Heart right ventricle (tissue), 16 donors: ENCODE measurements at regions not wholly inside any gene's neighbourhood (a gene's known extent, or its start where the extent isn't known, plus 50 kb on each side); places are given as distances from the start of the nearest gene placed in this dataset.

ENCODE experiments used
- ATAC-seq, 8 donors: fragments of 200-7000 bp; cut with Tn5 transposase; one replicate each; pipeline ENCODE4 v1.9.1; 2020; ENCODE audit warnings: mild to moderate bottlenecking in 8 of 8, moderate library complexity in 8 of 8, moderate number of reproducible peaks in 1 of 8
- DNase-seq, 2 donors: peaks; one replicate each; pipeline ENCODE4 v3.0.0-alpha.2; 2020
- H3K27ac ChIP-seq, 10 donors: fragments of 200-600 bp; sonication (generic) in 2 of 10; one replicate each; pipeline versions ENCODE4 v1.5.0 to v1.8.0; 2020 to 2022; ENCODE audit warnings: mild to moderate bottlenecking in 3 of 10
- H3K27me3 ChIP-seq, 7 donors: fragments of 200-600 bp; one replicate each; pipeline ENCODE4 v1.8.0; 2021 to 2022; ENCODE audit warnings: mild to moderate bottlenecking in 2 of 7
- H3K36me3 ChIP-seq, 9 donors: fragments of 200-600 bp; sonication (generic) in 1 of 9; one replicate each; pipeline versions ENCODE4 v1.5.0 to v1.8.0; 2020 to 2022; ENCODE audit warnings: mild to moderate bottlenecking in 2 of 9
- H3K4me1 ChIP-seq, 9 donors: fragments of 200-600 bp; sonication (generic) in 1 of 9; one replicate each; pipeline versions ENCODE4 v1.5.0 to v1.8.0; 2020 to 2022; ENCODE audit warnings: mild to moderate bottlenecking in 4 of 9
- H3K4me3 ChIP-seq, 10 donors: fragments of 200-600 bp; sonication (generic) in 2 of 10; one replicate each; pipeline versions ENCODE4 v1.5.0 to v1.8.0; 2020 to 2022; ENCODE audit warnings: mild to moderate bottlenecking in 7 of 10, moderate library complexity in 2 of 10
- H3K9me3 ChIP-seq, 11 donors: fragments of 200-600 bp in 10 of 11; sonication (generic) in 2 of 11; one replicate each; pipeline versions ENCODE4 v1.5.0 to v1.8.0; 2013 to 2022; ENCODE audit warnings: mild to moderate bottlenecking in 2 of 11, control low read depth in 1 of 11, moderate library complexity in 1 of 11
- WGBS, 2 donors: extraction: QIAGEN DNeasy Blood & Tissue Kit; methylation state at CpG; one replicate each; pipeline ENCODE4 v1.1.7; 2013; ENCODE audit warnings: inconsistent platforms in 1 of 2; 5-methylcytosine and 5-hydroxymethylcytosine counted together
- intact Hi-C, 10 donors: fragments of 100-400 bp; cut with DNase I; formaldehyde crosslinking; loops; one replicate each; pipeline versions ENCODE4 v1.11.1 to v1.14.2; 2022
- TF ChIP-seq, protein P1 (sequence below), 9 donors: fragments of 200-600 bp; sonication (generic) in 2 of 9; IDR thresholded peaks; one replicate each; pipeline versions ENCODE4 v1.5.0 to v1.8.0; 2021 to 2022; ENCODE audit warnings: antibody characterized with exemption in 9 of 9, mild to moderate bottlenecking in 5 of 9, moderate library complexity in 1 of 9
- donor health status: Arrhythmogenic right ventricular cardiomyopathy.
- donor health status: ischemic (EF 13 %, LVEDD 7.1; RV severe dilation, severe dysfunction).
- donor health status: healthy with polysubstance abuse.
- donor health status: DM: no; HTN: yes; CAD: no.
- donor health status: DM: no; HTN: no; CAD: no.
- donor health status: ischemic (EF 25% LVEDD 6.9; RV normal size, moderate dysfunction).
- donor health status: ischemic (EF 25% LVEDD 5.7; RV mildly dilated, moderate dysfunction).
- donor health status: healthy.
- donor health status: DM: yes; HTN: yes; CAD: no.
- donor health status: Ischemic cardiomyopathy.
- donor health status: ischemic (EF 35%, LVEDD 5.7; RV mildly dilated, moderate dysfunction).
- donor health status: nonischemic (EF 11% LVEDD 7.7; RV severe dilation, severe dysfunction).
- donor health status: DM: yes; HTN: yes; CAD: no.
- donor health status: PGD.
- donor health status: ischemic (EF 29% LVEDD 5.4; RV normal size, mild dysfunction).
- donor health status: nonischemic (EF 23%, LVEDD 6.1; RV moderate dilation, normal function).

DNA sequence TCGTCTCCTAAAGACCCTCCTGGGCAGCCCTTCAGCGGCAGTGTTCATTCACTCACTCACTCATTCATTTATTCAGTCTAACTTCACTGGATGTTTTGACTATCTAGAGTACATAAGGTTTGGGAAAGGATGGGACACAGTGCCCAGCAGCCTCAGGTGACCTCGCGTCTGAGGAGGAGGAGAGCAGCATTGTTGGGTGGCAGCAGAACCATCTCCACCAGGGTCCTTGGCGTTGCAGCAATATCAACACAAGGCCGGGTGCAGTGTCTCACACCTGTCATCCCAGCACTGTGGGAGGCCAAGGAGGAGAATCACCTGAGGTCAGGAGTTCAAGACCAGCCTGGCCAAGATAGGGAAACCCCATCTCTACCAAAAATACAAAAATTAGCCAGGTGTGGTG, 408.0 kb downstream of the BRD1 start:
- Histone ChIP-seq H3K27me3 (peaks cover 0 to 40% (median 6%) of the 10 kb centered on the region in 7 donors), H3K4me1 (no peaks in the 10 kb centered on the region), H3K36me3 (no peaks in the 10 kb centered on the region), H3K27ac (no peak overlapping the region), H3K4me3 (no peak overlapping the region), H3K9me3 (peaks cover 0 to 30% (median 5%) of the 10 kb centered on the region in 11 donors)
- no peak for DNase-seq
- ATAC-seq: no peak
- TF ChIP-seq, protein P1, sequence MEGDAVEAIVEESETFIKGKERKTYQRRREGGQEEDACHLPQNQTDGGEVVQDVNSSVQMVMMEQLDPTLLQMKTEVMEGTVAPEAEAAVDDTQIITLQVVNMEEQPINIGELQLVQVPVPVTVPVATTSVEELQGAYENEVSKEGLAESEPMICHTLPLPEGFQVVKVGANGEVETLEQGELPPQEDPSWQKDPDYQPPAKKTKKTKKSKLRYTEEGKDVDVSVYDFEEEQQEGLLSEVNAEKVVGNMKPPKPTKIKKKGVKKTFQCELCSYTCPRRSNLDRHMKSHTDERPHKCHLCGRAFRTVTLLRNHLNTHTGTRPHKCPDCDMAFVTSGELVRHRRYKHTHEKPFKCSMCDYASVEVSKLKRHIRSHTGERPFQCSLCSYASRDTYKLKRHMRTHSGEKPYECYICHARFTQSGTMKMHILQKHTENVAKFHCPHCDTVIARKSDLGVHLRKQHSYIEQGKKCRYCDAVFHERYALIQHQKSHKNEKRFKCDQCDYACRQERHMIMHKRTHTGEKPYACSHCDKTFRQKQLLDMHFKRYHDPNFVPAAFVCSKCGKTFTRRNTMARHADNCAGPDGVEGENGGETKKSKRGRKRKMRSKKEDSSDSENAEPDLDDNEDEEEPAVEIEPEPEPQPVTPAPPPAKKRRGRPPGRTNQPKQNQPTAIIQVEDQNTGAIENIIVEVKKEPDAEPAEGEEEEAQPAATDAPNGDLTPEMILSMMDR (IDR thresholded peaks at IDR 0.05): no peak
- intact Hi-C loops: no loop called here
- WGBS, 2 donors: 85 to 91% methylated on average over 6 of the region's 6 CpGs

DNA sequence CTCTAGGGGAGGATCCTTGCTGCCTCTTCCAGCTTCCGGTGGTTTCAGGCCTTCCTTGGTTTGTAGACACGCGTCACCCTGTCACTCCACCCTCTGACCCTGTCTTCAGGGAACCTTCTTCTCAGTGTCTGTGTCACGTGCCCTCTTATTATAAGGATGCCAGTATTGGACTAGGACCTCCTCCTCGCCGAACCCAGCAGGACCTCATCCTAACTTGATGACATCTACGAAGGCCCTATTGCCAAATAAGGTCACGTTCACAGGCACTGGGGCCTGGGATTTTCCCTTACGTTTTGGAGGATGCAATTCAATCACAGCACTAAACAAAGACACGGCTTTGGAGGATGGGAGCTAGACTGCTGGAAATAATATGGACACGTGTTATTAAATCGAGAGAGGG, 408.7 kb downstream of the BRD1 start:
- intact Hi-C loops: no loop called here
- H3K9me3 ChIP-seq: peaks cover 0 to 30% (median 5%) of the 10 kb centered on the region in 11 donors
- no peak for DNase-seq
- 70 to 76% methylated on average over 12 of the region's 12 CpGs for WGBS, 2 donors
- TF ChIP-seq, protein P1 (IDR thresholded peaks at IDR 0.05): no peak
- H3K4me3 ChIP-seq: no peak overlapping the region
- no peaks in the 10 kb centered on the region for H3K4me1 ChIP-seq
- H3K36me3 ChIP-seq: no peaks in the 10 kb centered on the region
- H3K27ac ChIP-seq: no peak overlapping the region
- no peak for ATAC-seq
- peaks cover 0 to 44% (median 7%) of the 10 kb centered on the region in 7 donors for H3K27me3 ChIP-seq

DNA sequence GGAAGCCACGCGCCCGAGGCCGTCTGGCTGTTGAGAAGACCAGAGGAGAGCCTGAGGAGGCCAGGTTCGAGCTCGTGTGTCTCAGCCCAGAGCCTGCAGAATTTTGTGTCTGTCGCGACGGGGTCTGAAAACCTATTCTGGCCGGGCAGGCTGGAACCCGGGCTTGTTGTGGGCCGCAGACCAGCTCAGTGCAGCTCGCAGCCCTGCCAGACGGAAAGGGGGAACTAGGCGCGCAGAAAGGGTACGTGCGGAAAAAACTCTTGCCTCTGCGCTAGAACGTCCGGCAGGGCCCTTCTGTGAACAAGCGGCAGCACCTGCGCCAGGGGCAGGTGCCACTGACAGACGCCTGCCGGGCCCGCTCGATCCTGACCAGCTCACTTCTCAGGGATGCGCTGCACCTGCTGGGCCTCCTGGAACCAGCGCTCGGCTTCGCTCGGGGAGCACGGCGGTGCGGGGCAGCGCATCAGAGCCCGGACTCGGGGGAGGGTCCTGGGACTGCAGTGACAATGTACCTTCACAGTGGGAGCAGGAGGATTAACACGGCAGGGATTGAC, 409.3 kb downstream of the BRD1 start:
- Histone ChIP-seq H3K27ac (no peak overlapping the region), H3K9me3 (peaks cover 0 to 30% (median 5%) of the 10 kb centered on the region in 11 donors), H3K27me3 (peaks cover 0 to 44% (median 7%) of the 10 kb centered on the region in 7 donors), H3K4me1 (no peaks in the 10 kb centered on the region), H3K4me3 (no peak overlapping the region), H3K36me3 (no peaks in the 10 kb centered on the region)
- TF ChIP-seq, protein P1 (IDR thresholded peaks at IDR 0.05): no peak
- no peak for DNase-seq
- ATAC-seq: no peak
- 81 to 84% methylated on average over 39 of the region's 39 CpGs for WGBS, 2 donors
- intact Hi-C loops: no loop called here

DNA sequence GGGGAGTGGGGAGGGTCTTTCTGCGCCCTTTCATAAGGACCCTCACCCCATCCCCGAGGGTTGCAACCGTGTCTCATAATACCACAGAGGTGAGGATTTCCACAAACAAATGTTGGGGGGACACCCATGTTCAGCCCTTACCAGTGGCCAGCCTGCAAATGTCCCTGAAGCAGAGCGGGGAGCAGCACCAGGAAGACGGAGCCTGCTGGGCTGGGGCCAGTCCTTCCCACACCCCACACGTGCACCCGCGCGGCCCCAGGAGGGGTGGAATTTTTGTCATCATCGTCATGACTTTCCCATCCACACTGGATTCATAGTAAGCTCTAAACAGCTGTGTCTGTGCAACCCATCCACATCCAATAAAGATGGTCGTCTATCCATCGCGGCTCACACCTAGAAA, 409.8 kb downstream of the BRD1 start:
- no peak for ATAC-seq
- Histone ChIP-seq H3K27ac (no peak overlapping the region), H3K4me1 (no peaks in the 10 kb centered on the region), H3K4me3 (no peak overlapping the region), H3K9me3 (peaks cover 0 to 30% (median 5%) of the 10 kb centered on the region in 11 donors), H3K27me3 (peaks cover 0 to 50% (median 8%) of the 10 kb centered on the region in 7 donors), H3K36me3 (no peaks in the 10 kb centered on the region)
- WGBS, 2 donors: 84 to 90% methylated on average over 13 of the region's 13 CpGs
- intact Hi-C loops: no loop called here
- DNase-seq: no peak
- TF ChIP-seq, protein P1 (IDR thresholded peaks at IDR 0.05): no peak
